ENCODE measurements at regions not wholly inside any gene's neighbourhood (a gene's known extent, or its start where the extent isn't known, plus 50 kb on each side); places are given as distances from the start of the nearest gene placed in this dataset.

DNA sequence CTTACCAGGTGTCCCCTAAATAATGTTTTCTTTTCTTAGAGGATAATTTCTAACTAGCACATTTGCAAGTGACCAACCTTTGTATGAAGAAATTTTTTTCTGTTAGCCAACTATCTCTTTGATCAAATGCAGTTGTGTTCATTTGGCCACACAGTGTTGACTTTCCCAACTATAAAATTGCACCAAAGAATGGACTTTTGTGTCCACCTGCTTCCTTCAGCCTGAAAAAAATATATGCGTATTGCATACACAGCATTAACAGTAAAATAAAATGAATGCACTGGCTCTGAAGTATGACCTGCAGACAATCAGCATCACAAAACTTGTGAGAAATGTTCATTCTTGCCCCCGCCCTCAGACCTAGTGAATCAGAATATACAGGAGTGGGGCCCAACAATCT, 342.0 kb downstream of the SEC23A start:
- DNase-seq, result no peak

DNA sequence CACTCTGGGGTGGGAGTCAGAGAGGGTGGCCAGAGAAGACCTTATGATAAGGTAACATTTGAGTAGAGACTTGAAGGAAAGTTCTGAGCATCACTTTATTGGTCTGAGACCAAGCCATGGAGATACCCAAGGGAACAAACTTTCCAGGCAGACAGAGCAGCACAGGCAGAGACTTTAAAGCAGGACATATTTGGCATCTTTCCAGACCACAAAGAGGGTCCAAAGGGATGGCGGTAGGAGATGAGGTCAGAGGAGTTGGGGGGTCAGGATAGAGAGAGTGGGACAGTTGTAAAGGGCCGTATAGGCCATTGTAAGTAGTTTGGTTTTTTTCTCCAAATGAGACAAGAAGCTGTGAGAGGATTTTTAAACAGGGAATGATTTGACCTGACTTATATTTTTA, 344.4 kb downstream of the SEC23A start:
- DNase-seq, result no peak

DNA sequence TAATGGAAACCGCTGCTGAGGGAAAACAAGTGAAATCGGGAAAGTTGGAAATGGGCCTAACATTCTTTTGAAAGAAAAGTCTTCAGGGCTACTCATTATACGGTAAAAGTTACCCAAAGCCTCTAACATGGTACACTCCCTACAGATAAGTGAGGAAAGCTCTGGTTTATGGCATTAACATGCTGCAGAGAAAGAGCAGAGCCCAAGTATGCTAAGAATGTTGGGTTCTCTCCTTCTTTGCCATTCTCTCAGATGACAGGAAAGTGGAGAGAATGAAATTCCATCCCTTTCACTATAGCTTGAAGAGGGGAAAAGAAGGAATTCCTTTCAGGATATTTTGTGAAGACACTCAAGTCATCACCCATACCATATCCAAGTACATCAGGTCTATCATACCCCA, 348.0 kb downstream of the SEC23A start:
- DNase-seq, result no peak

DNA sequence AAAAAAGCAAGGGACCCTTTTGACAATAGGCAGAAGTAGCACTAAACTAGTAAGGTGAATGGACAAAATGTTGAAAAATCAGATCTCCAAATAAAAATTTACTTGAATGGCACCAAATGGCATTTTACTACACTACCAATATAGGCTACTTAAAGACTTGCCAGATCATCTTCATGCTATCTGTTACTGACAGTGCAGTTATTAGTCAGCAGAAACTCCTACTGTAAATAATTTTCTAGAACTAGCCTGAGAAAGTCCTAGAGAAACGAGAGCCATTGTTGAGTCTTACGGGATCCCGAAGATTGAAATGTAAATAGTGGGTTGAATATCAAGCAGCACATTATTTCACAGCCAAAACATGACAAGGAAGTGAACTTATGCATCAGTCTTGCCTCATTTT, 350.3 kb downstream of the SEC23A start:
- no peak for DNase-seq

GRCh38 chr14:38752341-38752740, 350.7 kb downstream of the SEC23A start:
- DNase-seq, result no peak

DNA sequence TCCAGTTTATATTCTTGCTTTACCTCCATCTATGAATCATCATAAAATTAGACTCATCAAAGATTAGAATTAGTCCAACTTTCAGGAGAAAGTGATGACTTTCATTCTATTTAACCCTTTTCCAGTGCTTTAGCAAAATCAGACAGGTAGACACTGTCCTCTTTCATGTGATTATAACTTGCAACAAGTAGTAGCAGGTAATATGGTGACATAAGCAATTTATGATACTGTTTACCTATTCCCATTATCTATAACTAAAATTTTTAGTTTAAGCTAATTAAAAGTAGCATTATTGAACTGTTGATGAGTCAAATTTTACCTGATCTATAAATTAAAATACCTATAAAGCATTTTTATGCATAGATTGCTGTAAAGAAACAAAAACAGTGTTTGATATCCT, 351.6 kb downstream of the SEC23A start:
- no peak for DNase-seq

GRCh38 chr14:38749936-38750335, 353.1 kb downstream of the SEC23A start:
- DNase-seq, result no peak

GRCh38 chr14:38745861-38746260, 357.2 kb downstream of the SEC23A start:
- DNase-seq, result peak; percentile 71

GRCh38 chr14:38743966-38744584, 359.0 kb downstream of the SEC23A start:
- DNase-seq, result no peak

- DNase-seq, result no peak
Observed at GRCh38 chr14:38737686-38738407, 365.2 kb downstream of the SEC23A start.

- no peak for DNase-seq
Observed at GRCh38 chr14:38735005-38735404, 368.0 kb downstream of the SEC23A start.

- DNase-seq, result peak; percentile 53
Observed at GRCh38 chr14:38731962-38732361, 371.1 kb downstream of the SEC23A start.

- DNase-seq, result no peak
Observed at GRCh38 chr14:38730420-38730819, 372.6 kb downstream of the SEC23A start.

DNA sequence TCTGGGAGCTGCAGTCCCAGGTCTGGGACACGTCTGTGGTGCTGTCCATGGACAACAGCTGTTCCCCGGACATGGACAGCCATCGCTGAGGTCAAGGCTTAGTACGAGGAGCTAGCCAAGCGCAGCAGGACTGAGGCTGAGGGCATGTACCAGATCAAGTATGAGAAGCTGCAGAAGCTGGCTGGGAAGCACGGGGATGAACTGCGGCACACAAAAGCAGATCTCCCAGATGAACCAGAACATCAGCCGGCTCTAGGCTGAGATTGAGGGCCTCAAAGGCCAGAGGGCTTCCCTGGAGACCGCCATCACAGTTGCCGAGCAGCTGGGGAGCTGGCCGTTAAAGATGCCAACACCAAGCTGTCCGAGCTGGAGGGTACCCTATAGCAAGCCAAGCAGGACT, 375.3 kb downstream of the SEC23A start:
- no peak for DNase-seq

GRCh38 chr14:38724621-38725020, 378.4 kb downstream of the SEC23A start:
- no peak for DNase-seq

DNA sequence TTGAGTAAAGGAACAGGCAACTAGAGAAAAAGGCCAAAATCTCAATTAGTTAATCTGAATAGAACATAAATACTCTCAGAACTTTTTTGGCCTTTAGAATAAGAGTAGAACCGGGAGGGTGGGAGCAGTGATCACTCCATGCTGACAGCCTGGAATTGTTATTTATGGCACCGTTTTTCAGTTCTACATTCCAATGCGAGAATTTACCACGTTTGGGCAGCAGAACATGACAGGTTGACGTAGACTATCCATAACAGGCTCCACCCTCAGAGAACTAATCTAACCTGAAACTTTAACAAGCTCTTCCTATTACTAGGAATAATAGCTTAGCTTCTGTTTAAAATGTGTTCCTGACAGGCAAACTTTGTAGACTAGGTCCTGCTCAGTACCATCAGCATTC, 379.1 kb downstream of the SEC23A start:
- no peak for DNase-seq

GRCh38 chr14:38723277-38723676, 379.8 kb downstream of the SEC23A start:
- DNase-seq, result peak; percentile 20

DNA sequence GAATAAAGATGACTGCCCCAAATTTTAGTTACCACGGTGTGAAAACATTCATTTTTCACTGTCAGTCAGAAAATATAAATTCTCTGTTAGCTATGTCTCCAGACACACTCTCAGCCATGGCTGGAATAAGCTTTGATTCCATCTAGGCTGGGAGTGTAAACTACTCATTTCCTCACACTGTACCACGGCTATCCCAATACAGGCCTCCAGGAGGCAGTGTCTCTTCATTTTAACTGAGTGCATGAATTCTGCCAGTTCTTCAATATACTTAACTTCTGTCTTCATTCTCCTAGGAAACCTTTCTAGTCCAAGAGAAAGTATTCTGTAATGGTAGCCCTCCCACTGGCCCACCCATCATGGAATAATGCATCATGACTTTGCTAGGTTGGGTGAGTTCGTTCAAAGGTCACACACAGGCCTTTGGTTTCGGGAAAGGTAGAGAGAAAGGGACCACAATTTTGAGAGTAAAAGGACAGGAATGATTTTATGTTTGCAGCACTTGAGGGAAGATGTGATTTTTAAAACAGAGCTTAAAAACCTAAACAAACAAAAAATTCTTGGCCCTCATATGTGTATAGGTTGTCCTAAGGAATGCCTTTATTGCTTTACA, 381.1 kb downstream of the SEC23A start:
- peak; percentile 63 for DNase-seq

DNA sequence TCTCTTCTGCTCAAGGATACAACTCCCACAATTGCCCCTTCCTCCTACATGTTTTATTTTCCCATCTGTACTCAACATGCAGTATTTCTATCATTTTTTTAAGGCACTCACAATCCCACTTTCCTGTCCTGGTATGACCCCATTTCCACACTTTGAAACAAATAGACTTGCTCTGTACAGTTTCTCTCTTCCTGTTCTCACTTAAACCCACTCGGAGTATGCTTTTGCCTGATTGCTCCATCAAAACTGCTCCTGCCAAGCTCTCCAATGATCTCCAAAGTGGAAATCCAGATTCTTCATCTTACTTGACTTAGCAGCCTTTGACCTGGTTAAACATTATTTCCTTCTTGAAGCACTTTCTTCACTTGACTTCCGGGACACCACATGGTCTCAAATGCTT, 384.5 kb downstream of the SEC23A start:
- no peak for DNase-seq

- DNase-seq, result peak; percentile 63
Observed at GRCh38 chr14:38716926-38717325, 386.1 kb downstream of the SEC23A start.

DNA sequence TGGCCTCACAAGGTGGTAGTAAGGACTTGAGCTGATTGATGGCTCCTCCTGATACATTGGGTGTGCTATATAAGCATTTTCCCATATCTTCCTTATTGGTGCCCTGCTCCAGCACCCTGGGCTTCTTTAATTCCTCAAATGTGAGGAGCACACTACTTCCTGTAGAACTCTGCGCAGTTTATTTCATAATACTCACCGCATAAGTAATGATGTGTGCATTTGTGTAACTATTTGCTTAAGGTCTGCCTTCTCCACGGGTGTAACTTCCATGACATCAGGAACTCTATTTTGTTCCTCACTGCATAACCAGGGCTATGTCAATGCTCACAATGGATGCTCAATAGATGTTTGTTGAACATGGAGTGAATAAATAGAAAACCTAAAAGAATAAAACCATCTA, 392.2 kb downstream of the SEC23A start:
- DNase-seq, result peak; percentile 37

DNA sequence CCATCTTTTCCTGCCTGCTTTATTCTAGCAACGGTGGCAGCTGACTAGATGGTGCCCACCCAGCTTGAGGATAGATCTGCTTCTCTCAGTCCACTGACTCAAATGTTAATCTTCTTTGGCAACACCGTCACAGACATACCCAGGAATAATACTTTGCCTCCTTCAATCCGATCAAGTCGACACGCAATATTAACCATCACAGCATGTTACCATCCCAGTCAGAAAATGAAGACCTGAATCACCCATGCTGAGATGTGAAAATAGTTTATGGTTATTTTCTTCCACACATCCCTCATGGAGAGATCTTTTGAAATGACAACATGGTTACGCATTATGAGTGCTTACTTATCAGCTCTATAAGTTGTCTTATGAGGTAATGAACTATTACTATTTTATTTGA, 392.8 kb downstream of the SEC23A start:
- DNase-seq, result no peak

DNA sequence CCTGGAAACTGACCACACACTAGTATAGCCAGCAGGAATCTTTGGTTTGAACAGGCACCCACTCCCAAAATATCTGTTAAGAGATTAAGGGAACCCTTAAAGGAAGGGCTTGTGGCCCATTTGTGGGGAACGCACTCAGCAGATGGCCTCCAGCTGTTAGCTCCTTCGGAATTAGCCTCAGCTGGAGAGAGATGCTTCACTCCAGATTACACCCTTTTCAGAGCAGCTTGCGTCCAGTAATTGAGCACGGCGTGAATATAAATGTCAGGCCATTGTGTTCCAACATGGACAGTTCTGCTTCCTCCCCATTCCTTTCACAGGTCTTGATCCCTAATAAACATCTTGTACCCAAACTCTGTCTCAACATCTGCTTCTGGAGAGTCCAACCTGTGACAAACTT, 397.8 kb downstream of the SEC23A start:
- DNase-seq, result peak; percentile 7

GRCh38 chr14:38704220-38704619, 398.8 kb downstream of the SEC23A start:
- no peak for DNase-seq

DNA sequence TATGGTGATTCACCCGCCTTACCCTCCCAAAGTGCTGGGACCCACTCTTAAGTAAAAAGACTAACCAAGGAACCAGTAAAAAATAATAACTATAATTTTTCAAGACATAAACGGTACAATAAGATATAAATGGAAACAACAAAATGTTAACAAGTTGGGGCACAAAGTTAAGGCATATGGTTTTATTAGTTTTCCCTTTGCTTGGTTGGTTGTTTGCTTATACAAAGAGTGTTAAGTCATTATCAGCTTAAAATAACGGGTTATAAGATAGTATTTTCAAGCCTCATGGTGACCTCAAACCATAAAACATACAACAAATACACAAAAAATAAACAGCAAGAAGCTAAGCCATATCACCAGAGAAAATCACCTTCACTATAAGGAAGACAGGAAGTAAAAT, 406.1 kb downstream of the SEC23A start:
- DNase-seq, result no peak

All from NCI-H69 (cell line).